Smooth muscle cell (in vitro differentiated cells): ENCODE measurements at regions not wholly inside any gene's neighbourhood (a gene's known extent, or its start where the extent isn't known, plus 50 kb on each side); places are given as distances from the start of the nearest gene placed in this dataset.

ENCODE experiments used
- DNase-seq: peaks from one replicate; lab custom pipeline; 2025; ENCODE audit not compliant: unreplicated experiment; lab: John Stamatoyannopoulos, UW
- H2AFZ ChIP-seq: fragments of 200-600 bp; sonication (generic); 2 replicates; pipeline ENCODE4 v1.6.0; 2016; ENCODE audit warnings: antibody characterized with exemption, low read depth, mild to moderate bottlenecking
- H3F3A ChIP-seq: fragments of 200-600 bp; sonication (generic); 2 replicates; pipeline ENCODE4 v1.6.0; 2017; ENCODE audit warnings: antibody characterized with exemption, low read depth
- H3K27ac ChIP-seq: fragments of 200-600 bp; sonication (generic); 2 replicates; pipeline ENCODE4 v1.5.1; 2016; ENCODE audit warnings: low read depth, mild to moderate bottlenecking
- H3K27me3 ChIP-seq: fragments of 200-600 bp; sonication (generic); 2 replicates; pipeline ENCODE4 v1.6.1; 2016; ENCODE audit warnings: low read depth, mild to moderate bottlenecking
- H3K36me3 ChIP-seq: fragments of 200-600 bp; sonication (generic); 2 replicates; pipeline ENCODE4 v1.5.1; 2016; ENCODE audit warnings: low read depth
- H3K4me1 ChIP-seq: fragments of 200-600 bp; sonication (generic); 2 replicates; pipeline ENCODE4 v1.5.1; 2016; ENCODE audit warnings: low read depth
- H3K4me2 ChIP-seq: fragments of 200-600 bp; sonication (generic); 2 replicates; pipeline ENCODE4 v1.6.0; 2016; ENCODE audit warnings: mild to moderate bottlenecking
- H3K4me3 ChIP-seq: fragments of 200-600 bp; sonication (generic); 2 replicates; pipeline ENCODE4 v1.5.1; 2016; ENCODE audit warnings: mild to moderate bottlenecking
- H3K79me2 ChIP-seq: fragments of 200-600 bp; sonication (generic); 2 replicates; pipeline ENCODE4 v1.6.0; 2016; ENCODE audit warnings: low read depth, mild to moderate bottlenecking
- H3K9ac ChIP-seq: fragments of 200-600 bp; sonication (generic); 2 replicates; pipeline ENCODE4 v1.6.0; 2016; ENCODE audit warnings: low read depth
- H3K9me3 ChIP-seq: fragments of 200-600 bp; sonication (generic); replicated peaks from 2 replicates; pipeline ENCODE4 v1.5.1; 2016; ENCODE audit warnings: low read depth
- H4K20me1 ChIP-seq: fragments of 200-600 bp; sonication (generic); 2 replicates; pipeline ENCODE4 v1.6.0; 2016; ENCODE audit warnings: low read depth
- WGBS: methylation state at CpG from one replicate; pipeline ENCODE4 v1.1.7; 2016; ENCODE audit warnings: low lambda C conversion rate; 5-methylcytosine and 5-hydroxymethylcytosine counted together
- TF ChIP-seq, protein P1 (sequence below): fragments of 200-600 bp; sonication (generic); IDR thresholded peaks from 2 replicates; pipeline ENCODE4 v1.5.1; 2017; ENCODE audit warnings: borderline replicate concordance, mild to moderate bottlenecking, antibody characterized with exemption; ENCODE audit not compliant: insufficient read depth, poor library complexity, severe bottlenecking

DNA sequence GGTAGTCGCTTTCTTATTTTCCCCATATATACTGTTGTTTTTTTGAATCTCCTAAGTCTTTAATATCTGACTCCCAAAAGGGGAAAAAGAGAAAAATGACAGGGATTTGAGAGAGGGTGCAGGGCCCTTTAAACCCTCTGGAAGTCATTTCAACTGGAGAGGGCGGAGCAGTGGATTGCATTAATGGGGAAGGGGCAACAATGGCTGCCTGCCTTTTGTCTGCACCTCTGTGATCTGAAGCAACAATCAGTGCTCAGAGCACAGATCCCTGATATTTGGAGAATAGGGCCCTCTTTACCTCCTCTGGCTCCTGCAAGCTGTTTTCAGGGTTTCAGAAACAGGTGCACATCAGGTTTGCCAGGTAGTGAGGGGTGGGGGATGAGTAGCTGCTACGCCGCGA is 1458.3 kb upstream of the TENM3 start:
- H3K9ac ChIP-seq = no peak overlapping the region
- WGBS = 97% methylated on average over 5 of the region's 5 CpGs
- no peaks in the 10 kb centered on the region for H3F3A ChIP-seq
- TF ChIP-seq, protein P1, sequence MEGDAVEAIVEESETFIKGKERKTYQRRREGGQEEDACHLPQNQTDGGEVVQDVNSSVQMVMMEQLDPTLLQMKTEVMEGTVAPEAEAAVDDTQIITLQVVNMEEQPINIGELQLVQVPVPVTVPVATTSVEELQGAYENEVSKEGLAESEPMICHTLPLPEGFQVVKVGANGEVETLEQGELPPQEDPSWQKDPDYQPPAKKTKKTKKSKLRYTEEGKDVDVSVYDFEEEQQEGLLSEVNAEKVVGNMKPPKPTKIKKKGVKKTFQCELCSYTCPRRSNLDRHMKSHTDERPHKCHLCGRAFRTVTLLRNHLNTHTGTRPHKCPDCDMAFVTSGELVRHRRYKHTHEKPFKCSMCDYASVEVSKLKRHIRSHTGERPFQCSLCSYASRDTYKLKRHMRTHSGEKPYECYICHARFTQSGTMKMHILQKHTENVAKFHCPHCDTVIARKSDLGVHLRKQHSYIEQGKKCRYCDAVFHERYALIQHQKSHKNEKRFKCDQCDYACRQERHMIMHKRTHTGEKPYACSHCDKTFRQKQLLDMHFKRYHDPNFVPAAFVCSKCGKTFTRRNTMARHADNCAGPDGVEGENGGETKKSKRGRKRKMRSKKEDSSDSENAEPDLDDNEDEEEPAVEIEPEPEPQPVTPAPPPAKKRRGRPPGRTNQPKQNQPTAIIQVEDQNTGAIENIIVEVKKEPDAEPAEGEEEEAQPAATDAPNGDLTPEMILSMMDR = no peak
- H3K27ac ChIP-seq = no peak overlapping the region
- H3K27me3 ChIP-seq = no peaks in the 10 kb centered on the region
- no peaks in the 10 kb centered on the region for H4K20me1 ChIP-seq
- DNase-seq = no peak
- H3K36me3 ChIP-seq = no peaks in the 10 kb centered on the region
- H2AFZ ChIP-seq = no peak overlapping the region
- H3K4me3 ChIP-seq = no peak overlapping the region
- no peaks in the 10 kb centered on the region for H3K4me1 ChIP-seq
- H3K9me3 ChIP-seq = no peaks in the 10 kb centered on the region
- no peak overlapping the region for H3K4me2 ChIP-seq
- H3K79me2 ChIP-seq = no peaks in the 10 kb centered on the region

DNA sequence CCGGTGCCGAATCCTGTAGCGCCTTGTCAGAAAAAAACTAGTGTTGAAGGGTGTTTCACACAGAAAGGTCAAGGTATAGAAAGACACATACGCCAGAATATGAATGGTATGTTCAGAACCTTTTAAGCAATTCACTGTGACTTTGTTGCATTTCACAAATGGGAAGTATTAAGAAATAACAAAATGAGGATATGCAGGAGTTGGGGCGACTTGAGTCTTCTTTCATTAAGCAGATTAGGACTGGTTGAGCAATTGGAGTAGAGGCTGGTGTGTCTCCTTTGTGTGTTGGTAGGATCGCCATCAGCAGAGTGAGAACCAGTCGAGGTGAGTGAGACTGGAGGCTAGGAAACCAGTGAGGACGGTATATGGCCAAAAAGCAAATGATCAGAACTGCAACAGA is 1454.5 kb upstream of the TENM3 start:
- TF ChIP-seq, protein P1 = no peak

DNA sequence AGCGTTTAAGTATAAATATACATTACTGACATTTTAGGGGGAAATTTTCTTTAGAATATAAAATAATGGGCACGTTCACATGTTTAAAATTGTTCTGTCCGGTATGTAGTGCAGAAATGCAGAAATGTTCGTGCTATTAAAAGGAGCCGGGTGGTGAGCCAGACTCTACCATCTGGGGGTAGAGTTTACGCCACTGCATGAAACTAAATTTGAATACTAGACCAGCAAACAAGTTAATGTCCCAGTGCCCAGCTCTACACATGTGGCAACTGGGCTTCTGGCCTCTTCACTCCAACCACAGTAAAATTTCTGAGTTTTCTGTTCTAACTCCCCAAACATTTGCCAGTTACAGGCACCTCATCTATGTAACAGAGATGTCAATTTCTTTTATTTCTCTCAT is 1453.3 kb upstream of the TENM3 start:
- H3K79me2 ChIP-seq = no peaks in the 10 kb centered on the region
- H3K36me3 ChIP-seq = no peaks in the 10 kb centered on the region
- TF ChIP-seq, protein P1 = no peak
- H3K27me3 ChIP-seq = no peaks in the 10 kb centered on the region
- H2AFZ ChIP-seq = no peak overlapping the region
- H3K4me2 ChIP-seq = no peak overlapping the region
- no peaks in the 10 kb centered on the region for H3F3A ChIP-seq
- no peaks in the 10 kb centered on the region for H3K4me1 ChIP-seq
- H3K27ac ChIP-seq = no peak overlapping the region
- H3K4me3 ChIP-seq = no peak overlapping the region
- no peak overlapping the region for H3K9ac ChIP-seq
- no peaks in the 10 kb centered on the region for H3K9me3 ChIP-seq
- no peak for DNase-seq
- no peaks in the 10 kb centered on the region for H4K20me1 ChIP-seq
- 98% methylated on average over 6 of the region's 6 CpGs for WGBS

More for the DNA sequence above, 1454.5 kb upstream of the TENM3 start:
- no peak overlapping the region for H3K4me3 ChIP-seq
- H3K9ac ChIP-seq = no peak overlapping the region
- no peaks in the 10 kb centered on the region for H4K20me1 ChIP-seq
- WGBS = 96% methylated on average over 8 of the region's 8 CpGs
- H3K27ac ChIP-seq = no peak overlapping the region
- H3K4me1 ChIP-seq = no peaks in the 10 kb centered on the region
- no peaks in the 10 kb centered on the region for H3K36me3 ChIP-seq
- no peak overlapping the region for H3K4me2 ChIP-seq
- H3K9me3 ChIP-seq = no peaks in the 10 kb centered on the region
- no peak for DNase-seq
- H2AFZ ChIP-seq = no peak overlapping the region
- no peaks in the 10 kb centered on the region for H3F3A ChIP-seq
- H3K79me2 ChIP-seq = no peaks in the 10 kb centered on the region
- H3K27me3 ChIP-seq = no peaks in the 10 kb centered on the region

DNA sequence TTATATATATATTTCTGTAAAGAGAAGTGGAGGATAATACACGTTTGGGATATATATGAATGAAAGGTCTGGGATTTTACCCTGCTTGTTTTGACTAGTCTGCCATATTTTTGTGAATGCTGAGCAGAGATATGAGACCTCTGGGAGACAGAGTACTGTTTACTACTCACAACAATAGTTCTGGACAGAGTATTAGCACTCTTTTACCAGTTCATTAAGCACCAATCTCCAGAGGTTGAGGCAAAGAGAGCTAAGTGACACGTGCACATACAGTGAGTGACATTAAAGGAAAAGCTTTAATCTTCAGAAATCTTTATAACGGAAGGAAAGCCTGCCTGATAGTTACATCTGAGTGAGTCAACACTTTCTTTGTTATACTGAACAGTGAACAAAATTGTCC is 1452.7 kb upstream of the TENM3 start:
- no peak overlapping the region for H2AFZ ChIP-seq
- no peaks in the 10 kb centered on the region for H3K79me2 ChIP-seq
- no peaks in the 10 kb centered on the region for H3K4me1 ChIP-seq
- WGBS = 42% methylated on average over 3 of the region's 3 CpGs
- H3K4me2 ChIP-seq = no peak overlapping the region
- H3K9ac ChIP-seq = no peak overlapping the region
- no peak overlapping the region for H3K27ac ChIP-seq
- TF ChIP-seq, protein P1 = no peak
- H4K20me1 ChIP-seq = no peaks in the 10 kb centered on the region
- H3K36me3 ChIP-seq = no peaks in the 10 kb centered on the region
- no peaks in the 10 kb centered on the region for H3F3A ChIP-seq
- H3K4me3 ChIP-seq = no peak overlapping the region
- no peaks in the 10 kb centered on the region for H3K27me3 ChIP-seq
- DNase-seq = no peak
- H3K9me3 ChIP-seq = no peaks in the 10 kb centered on the region
